Breast epithelium (tissue), 4 donors: ENCODE measurements at regions not wholly inside any gene's neighbourhood (a gene's known extent, or its start where the extent isn't known, plus 50 kb on each side); places are given as distances from the start of the nearest gene placed in this dataset.

Experiments
- DNase-seq, 2 donors: peaks; one replicate each; pipeline ENCODE4 v3.0.0-alpha.2; 2019; ENCODE audit warnings: low spot score in 2 of 2
- H3K27ac ChIP-seq, 2 donors: fragments of 200-600 bp; sonication (generic) in 1 of 2; one replicate each; pipeline ENCODE4 v1.5.1; 2016 to 2019; ENCODE audit warnings: mild to moderate bottlenecking in 1 of 2
- H3K27me3 ChIP-seq, 2 donors: fragments of 200-600 bp; sonication (generic) in 1 of 2; one replicate each; pipeline versions ENCODE4 v1.5.1 to v1.6.0; 2017 to 2019; ENCODE audit warnings: control low read depth in 1 of 2, mild to moderate bottlenecking in 1 of 2
- H3K36me3 ChIP-seq: fragments of 200-600 bp; one replicate; pipeline ENCODE4 v1.5.1; 2019
- H3K4me1 ChIP-seq, 2 donors: fragments of 200-600 bp; sonication (generic); one replicate each; pipeline ENCODE4 v1.5.1; 2016 to 2019; ENCODE audit warnings: control low read depth in 1 of 2
- H3K4me3 ChIP-seq, 3 donors: fragments of 200-600 bp; sonication (generic); 1 replicate in 2 of 3; 2 replicates in 1 of 3; pipeline ENCODE4 v1.5.1; 2016 to 2019; ENCODE audit warnings: mild to moderate bottlenecking in 3 of 3, moderate library complexity in 2 of 3
- H3K9me3 ChIP-seq, 2 donors: fragments of 200-600 bp; sonication (generic) in 1 of 2; one replicate each; pipeline ENCODE4 v1.5.1; 2016 to 2019; ENCODE audit warnings: control low read depth in 1 of 2
- POLR2A ChIP-seq: fragments of 450-650 bp; IDR thresholded peaks from one replicate; pipeline ENCODE4 v1.6.1; 2016; ENCODE audit warnings: antibody characterized with exemption, mild to moderate bottlenecking, moderate library complexity
- POLR2AphosphoS5 ChIP-seq, 3 donors: sonication (generic); formaldehyde crosslinking; IDR thresholded peaks; one replicate each; pipeline ENCODE4 v1.6.1; 2017; ENCODE audit warnings: antibody characterized with exemption in 3 of 3
- intact Hi-C: fragments of 100-400 bp; cut with DNase I; formaldehyde crosslinking; loops from one replicate; pipeline ENCODE4 v1.15.1; 2023; ENCODE audit warnings: low total_unique reads
- TF ChIP-seq, protein P1 (sequence below), 3 donors: fragments of 450-650 bp; IDR thresholded peaks; one replicate each; pipeline ENCODE4 v1.5.1; 2016 to 2017; ENCODE audit warnings: antibody characterized with exemption in 3 of 3, mild to moderate bottlenecking in 3 of 3, moderate library complexity in 3 of 3

GRCh38 chr18:7341581-7342337 lies 110.9 kb downstream of the LRRC30 start:
- TF ChIP-seq POLR2A: no peak
- TF ChIP-seq, protein P1, sequence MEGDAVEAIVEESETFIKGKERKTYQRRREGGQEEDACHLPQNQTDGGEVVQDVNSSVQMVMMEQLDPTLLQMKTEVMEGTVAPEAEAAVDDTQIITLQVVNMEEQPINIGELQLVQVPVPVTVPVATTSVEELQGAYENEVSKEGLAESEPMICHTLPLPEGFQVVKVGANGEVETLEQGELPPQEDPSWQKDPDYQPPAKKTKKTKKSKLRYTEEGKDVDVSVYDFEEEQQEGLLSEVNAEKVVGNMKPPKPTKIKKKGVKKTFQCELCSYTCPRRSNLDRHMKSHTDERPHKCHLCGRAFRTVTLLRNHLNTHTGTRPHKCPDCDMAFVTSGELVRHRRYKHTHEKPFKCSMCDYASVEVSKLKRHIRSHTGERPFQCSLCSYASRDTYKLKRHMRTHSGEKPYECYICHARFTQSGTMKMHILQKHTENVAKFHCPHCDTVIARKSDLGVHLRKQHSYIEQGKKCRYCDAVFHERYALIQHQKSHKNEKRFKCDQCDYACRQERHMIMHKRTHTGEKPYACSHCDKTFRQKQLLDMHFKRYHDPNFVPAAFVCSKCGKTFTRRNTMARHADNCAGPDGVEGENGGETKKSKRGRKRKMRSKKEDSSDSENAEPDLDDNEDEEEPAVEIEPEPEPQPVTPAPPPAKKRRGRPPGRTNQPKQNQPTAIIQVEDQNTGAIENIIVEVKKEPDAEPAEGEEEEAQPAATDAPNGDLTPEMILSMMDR (IDR thresholded peaks at IDR 0.05): no peak
- TF ChIP-seq POLR2AphosphoS5 (IDR thresholded peaks at IDR 0.05): no peak
- H3K27ac ChIP-seq: no peak overlapping the region
- no peaks in the 10 kb centered on the region for H3K4me1 ChIP-seq
- no peaks in the 10 kb centered on the region for H3K36me3 ChIP-seq
- DNase-seq: no peak
- no peaks in the 10 kb centered on the region for H3K9me3 ChIP-seq
- no peaks in the 10 kb centered on the region for H3K27me3 ChIP-seq
- no peak overlapping the region for H3K4me3 ChIP-seq
- intact Hi-C loops: no loop called here

DNA sequence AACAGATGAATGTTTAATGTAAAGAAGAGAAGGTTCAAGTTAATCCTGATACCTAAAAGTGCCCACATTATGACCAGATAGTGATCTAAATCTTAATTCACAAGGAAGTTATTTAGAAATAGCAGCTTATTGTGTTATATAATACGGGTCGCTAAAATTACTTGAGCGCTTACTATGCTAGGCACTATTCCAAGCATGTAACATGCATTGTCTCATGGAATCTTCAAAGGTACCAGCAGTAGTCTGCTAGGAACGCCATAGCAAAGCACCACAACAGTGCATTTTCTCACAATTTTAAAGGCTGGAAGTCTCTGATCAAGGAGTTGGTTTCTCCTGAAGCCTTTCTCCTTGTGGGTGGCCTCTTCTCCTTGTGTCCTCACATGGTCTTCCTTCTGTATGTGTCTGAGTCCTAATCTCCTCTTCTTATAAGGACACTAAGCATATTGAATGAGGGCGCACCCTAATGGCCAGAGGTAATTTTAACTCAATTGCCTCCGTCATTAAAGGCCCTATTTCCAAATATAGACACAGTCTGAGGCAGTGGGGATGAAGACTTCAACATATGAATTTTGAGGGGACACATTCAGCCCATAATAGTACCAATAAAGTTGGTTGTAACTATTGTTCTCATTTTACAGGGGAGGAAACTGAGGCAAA lies 118.4 kb downstream of the LRRC30 start:
- Histone ChIP-seq H3K4me3 (no peak overlapping the region), H3K27me3 (no peaks in the 10 kb centered on the region), H3K4me1 (no peaks in the 10 kb centered on the region), H3K36me3 (no peaks in the 10 kb centered on the region), H3K9me3 (peaks cover 0 to 12% of the 10 kb centered on the region in 2 donors), H3K27ac (no peak overlapping the region)
- DNase-seq: no peak
- TF ChIP-seq, protein P1 (IDR thresholded peaks at IDR 0.05): no peak
- TF ChIP-seq POLR2AphosphoS5 (IDR thresholded peaks at IDR 0.05): no peak
- no peak for TF ChIP-seq POLR2A
- intact Hi-C loops: no loop called here

DNA sequence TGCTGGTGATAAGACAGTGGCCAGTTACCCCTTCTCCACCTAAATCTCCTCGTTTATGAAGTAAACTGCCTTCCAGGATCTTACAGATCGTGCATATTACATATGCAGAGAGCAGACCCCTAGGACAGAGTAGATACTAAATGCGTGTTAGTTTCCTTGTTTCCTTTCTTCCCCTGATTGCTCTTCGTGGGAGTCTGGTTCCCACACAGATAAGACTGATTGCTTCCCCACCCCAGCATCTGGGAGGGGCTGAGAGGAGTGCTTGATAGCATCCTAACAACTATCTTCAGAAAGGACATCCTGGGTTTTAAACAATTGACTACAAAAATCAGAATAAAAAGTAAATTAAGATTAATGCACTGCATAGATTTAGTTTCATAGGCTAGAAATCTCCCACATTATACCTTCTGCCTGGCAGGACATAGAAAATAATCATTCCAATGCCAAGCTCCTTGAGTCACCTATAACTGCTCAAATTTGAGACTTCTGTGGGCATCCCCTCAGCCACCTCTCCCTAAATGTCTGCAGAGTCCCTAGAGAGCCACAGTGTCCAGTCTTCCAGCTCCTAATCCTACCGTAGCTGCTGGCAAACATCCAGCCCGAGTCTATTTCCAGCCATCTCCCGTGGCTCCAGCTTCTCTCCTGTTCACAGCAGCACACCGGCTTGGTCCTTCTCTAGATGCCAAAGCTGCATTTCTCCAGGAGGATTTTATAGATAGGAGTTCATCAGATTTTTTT lies 128.3 kb downstream of the LRRC30 start:
- H3K4me1 ChIP-seq: no peaks in the 10 kb centered on the region
- no peak overlapping the region for H3K4me3 ChIP-seq
- H3K27me3 ChIP-seq: no peaks in the 10 kb centered on the region
- DNase-seq: no peak
- H3K27ac ChIP-seq: no peak overlapping the region
- TF ChIP-seq, protein P1 (IDR thresholded peaks at IDR 0.05): no peak
- TF ChIP-seq POLR2AphosphoS5 (IDR thresholded peaks at IDR 0.05): no peak
- no peak for TF ChIP-seq POLR2A
- H3K9me3 ChIP-seq: peaks cover 0 to 5% of the 10 kb centered on the region in 2 donors
- H3K36me3 ChIP-seq: no peaks in the 10 kb centered on the region
- intact Hi-C loops: no loop called here

DNA sequence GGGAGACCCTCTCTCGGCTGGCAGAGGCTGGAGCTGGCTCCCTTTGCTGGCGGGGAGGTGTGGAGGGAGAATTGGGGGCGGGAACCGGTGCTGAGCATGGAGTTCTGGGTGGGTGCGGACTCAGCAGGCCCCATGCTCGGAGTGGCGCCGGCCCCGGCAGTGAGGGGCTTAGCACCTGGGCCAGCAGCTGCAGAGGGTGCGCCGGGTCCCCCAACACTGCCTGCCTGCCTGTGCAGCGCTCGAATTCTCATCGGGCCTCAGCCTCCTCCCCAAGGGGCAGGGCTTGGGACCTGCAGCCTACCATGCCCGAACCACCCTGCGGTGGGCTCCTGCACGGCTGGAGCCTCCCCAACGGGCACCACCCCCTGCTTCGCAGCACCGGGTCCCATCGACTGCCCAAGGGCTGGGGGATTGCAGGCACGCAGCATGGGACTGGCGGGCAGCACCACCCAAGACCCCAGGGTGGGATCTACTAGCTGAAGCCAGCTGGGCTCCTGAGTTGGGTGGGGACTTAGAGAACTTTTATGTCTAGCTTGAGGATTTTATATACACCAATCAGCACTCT lies 129.8 kb downstream of the LRRC30 start:
- Histone ChIP-seq H3K9me3 (peaks cover 0 to 5% of the 10 kb centered on the region in 2 donors), H3K36me3 (no peaks in the 10 kb centered on the region), H3K27me3 (no peaks in the 10 kb centered on the region), H3K4me1 (no peaks in the 10 kb centered on the region), H3K27ac (no peak overlapping the region), H3K4me3 (no peak overlapping the region)
- intact Hi-C loops: no loop called here
- DNase-seq: no peak
- TF ChIP-seq, protein P1 (IDR thresholded peaks at IDR 0.05): no peak
- no peak for TF ChIP-seq POLR2AphosphoS5 (IDR thresholded peaks at IDR 0.05)
- TF ChIP-seq POLR2A: no peak
